HG03175 (cell line): ENCODE measurements at regions not wholly inside any gene's neighbourhood (a gene's known extent, or its start where the extent isn't known, plus 50 kb on each side); places are given as distances from the start of the nearest gene placed in this dataset.

ENCODE experiments used
- ATAC-seq: cut with Tn5 transposase; IDR thresholded peaks from one replicate; pipeline ENCODE4 v1.9.1; 2021; ENCODE audit warnings: mild to moderate bottlenecking, moderate library complexity; ENCODE audit not compliant: unreplicated experiment

GRCh38 chr2:220654322-220654721 lies 917.8 kb downstream of the EPHA4 start:
- no peak for ATAC-seq

GRCh38 chr2:220660277-220661145 lies 911.6 kb downstream of the EPHA4 start:
- ATAC-seq = no peak

DNA sequence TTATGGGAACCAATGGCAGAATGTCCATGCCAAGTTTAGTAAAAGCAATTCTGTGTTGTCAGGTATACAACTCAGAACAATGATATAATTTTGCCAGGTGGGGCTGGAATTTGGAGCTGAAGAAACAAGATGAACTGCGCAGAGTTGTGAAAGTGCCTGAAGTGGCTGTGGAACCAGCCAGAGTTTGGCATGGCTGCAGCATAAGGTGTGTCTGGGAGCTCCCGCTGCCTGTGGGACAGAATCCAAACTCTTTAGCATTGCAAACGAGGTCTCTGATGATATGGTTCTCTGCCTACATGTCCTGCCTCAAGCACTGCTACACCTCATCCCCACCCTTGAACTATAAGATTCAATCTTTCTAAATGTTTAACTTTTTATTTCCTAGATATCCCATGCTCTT lies 909.7 kb downstream of the EPHA4 start:
- no peak for ATAC-seq

GRCh38 chr2:220663065-220663464 lies 909.0 kb downstream of the EPHA4 start:
- no peak for ATAC-seq

DNA sequence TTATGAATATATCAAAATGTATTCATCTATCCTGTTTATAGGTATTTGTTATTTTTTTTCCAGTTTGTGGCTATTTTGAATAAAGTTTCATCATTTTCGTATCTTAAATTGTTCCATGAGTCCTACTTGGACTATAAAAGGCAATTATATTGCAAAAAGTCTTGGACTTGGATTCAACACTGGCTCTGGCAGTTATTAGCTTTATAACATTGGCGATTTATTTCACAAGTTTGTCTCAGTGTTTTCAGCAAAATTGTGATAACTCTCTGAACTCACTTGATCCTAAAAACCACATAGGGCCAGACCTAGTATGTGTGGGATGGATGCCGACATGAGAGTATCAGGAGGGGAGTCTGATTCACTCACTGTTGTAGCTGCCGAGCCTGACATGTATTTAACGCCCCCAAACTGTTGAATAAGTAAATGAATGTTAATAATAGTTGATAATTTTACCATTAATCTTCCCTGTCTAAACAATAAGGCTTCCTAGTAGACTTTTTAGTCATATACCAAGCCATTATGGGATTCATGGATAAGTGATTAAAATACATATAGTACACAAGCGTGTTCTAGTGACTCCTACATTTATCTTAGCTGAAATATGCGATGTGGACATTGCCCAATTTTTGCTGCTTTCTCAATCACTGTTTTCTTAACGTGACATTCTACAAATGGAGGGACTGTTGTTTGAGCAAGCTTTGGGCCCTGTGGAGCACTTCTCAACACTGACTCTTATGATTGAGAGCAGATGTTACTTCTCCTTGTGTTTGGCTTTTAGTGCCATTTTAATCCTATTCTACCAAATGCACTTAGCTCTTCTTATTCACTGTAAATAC lies 907.6 kb downstream of the EPHA4 start:
- no peak for ATAC-seq

DNA sequence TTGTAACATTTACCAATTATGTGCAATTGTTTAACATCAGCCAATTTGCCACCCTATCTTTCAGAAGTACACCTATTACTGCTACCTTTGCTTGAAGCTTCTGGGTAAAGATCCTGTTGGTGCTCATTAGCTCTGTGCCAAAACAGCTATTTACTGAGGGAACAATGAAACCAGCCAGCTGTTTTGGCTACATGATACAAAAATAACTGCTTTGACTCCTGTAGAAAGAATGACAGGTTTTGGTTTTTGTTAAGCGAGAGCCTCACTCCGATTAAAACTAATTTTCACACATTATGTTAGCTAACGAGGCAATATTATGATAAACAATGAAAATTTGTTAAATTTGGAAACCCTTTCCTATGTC lies 907.0 kb downstream of the EPHA4 start:
- no peak for ATAC-seq

DNA sequence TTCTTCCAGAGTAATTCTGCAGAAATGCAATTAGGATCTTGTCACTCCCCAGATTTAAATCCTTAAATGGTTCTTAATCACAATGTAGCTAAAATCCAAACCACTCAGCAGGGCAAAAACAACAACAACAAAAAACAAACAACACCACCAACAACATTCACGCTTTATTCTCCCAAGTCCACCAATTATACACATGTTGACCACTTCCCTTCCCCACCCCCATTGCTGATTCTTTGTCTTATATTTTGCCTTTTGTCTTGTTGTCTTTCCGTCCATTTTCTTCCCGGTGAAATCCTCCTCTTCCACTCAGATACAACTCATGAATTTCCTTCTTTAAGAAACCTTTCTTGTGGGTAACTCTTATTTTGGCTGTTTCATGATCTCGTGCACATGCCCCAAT lies 902.8 kb downstream of the EPHA4 start:
- no peak for ATAC-seq

GRCh38 chr2:220670511-220670910 lies 901.6 kb downstream of the EPHA4 start:
- ATAC-seq = no peak

- no peak for ATAC-seq
Measured at GRCh38 chr2:220673151-220673874, 898.8 kb downstream of the EPHA4 start.

DNA sequence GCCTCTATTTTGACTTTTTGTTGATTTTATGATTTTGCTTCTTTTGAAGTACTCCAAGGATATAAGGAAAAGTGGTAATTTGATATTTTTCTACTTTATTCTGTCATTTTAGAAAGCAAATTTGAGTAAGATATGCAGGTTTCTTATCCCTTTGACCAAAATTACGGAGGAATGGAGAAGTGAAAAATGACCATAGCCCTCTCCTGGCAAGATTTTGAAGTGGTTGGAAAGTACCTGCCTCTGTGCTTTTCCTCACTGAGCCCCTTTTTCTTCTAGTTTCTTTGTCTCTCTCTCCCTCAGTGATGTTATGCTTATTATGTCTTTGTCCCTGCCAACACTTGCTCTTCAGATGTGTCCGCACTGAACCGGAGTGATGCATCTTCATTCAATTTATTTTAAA lies 898.1 kb downstream of the EPHA4 start:
- ATAC-seq = no peak

- ATAC-seq = no peak
Measured at GRCh38 chr2:220676695-220677094, 895.4 kb downstream of the EPHA4 start.

DNA sequence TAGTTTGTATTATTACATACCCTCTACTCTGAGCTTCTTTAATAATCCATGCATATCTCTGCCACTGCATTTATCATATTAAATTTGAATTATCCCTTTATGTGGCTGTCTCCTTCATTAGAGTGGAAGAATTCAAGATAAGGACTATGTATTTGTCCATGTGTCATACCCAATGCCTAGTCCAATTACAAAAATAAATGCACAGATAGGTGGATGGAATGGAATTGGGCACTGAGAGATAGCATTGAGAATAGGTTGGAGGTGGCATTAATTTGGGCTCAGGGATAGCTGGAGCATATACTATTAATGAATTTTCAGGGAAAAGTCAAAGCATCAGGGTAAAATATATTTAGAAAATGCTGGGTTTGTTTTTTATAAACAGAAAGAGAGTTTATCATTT lies 893.2 kb downstream of the EPHA4 start:
- ATAC-seq = no peak

- ATAC-seq = no peak
Measured at GRCh38 chr2:220682616-220683015, 889.5 kb downstream of the EPHA4 start.

- no peak for ATAC-seq
Measured at GRCh38 chr2:220684099-220684498, 888.0 kb downstream of the EPHA4 start.

GRCh38 chr2:220687231-220687843 lies 884.8 kb downstream of the EPHA4 start:
- ATAC-seq = peak; percentile 90

DNA sequence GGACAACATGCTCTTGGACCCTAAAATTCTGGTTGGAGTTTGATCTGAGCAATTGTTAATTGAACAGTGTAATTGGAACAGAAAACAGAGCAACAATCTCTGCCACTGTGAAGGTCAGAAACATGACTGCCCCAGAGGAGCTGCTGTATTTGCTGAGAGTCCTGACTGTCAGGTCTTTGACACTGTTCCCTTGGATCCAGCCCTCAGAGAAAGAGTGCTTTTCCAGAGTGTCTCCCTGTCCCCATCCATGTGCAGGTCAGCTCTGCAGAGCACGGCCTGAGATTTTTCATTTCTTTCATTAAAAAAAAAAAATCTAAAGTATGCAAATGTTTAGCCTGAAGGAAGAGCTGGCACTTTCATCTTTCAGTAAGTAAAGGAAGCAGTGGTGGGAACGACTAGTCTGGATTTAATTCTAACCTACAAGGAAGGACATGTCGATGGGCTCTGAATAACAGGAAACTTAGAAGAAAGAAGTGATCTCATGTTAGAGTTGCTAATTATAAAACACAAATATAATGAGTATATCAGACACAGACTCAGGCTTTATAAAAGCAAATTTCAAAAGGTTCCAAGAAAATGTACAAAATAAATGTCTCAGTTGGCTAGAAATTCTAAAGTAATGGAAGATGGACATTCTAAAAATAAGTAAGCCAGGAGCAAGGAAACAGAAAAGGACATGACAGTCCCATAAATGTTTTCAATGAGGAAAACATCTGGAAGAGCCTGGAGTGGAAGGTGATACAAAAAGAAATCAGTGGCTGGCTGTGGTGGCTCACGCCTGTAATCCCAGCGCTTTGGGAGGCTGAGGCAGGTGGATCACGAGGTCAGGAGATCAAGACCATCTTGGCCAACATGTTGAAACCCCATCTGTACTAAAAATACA lies 876.5 kb downstream of the EPHA4 start:
- ATAC-seq = no peak

DNA sequence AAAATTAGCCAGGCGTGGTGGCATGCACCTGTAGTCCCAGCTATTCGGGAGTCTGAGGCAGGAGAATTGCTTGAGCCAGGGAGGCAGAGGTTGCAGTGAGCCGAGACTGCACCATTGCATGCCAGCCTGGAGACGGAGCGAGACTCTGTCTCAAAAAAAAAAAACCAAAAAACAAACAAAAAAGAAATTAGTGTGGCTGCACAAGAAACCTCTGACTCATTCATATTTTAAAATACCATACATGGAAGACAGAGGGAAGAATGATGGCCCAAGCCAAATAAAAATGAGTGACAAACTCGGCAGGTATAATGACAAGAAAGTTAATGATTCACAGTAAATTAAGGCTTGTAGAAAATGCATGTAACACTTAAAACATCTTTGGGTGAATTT lies 875.8 kb downstream of the EPHA4 start:
- ATAC-seq = no peak

- no peak for ATAC-seq
Measured at GRCh38 chr2:220697011-220697410, 875.1 kb downstream of the EPHA4 start.

DNA sequence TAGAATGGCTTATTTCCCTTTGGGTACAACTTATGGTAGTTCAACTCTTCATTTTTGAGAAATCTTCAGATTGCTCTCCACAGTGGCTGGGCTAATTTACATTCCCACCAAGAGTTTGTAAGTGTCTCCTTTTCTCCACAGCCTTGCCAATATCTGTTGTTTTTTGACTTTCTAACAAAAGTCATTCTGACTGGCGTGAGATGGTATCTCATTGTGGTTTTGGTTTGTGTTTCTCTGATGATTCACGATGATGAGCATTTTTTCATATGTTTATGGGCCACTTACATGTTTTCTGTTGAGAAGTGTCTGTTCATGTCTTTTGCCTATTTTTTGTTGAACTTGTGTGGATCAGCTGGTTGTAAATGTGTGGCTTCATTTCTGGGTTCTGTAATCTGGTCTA lies 871.0 kb downstream of the EPHA4 start:
- no peak for ATAC-seq

- ATAC-seq = no peak
Measured at GRCh38 chr2:220703279-220703678, 868.8 kb downstream of the EPHA4 start.
